ENCODE measurements at regions not wholly inside any gene's neighbourhood (a gene's known extent, or its start where the extent isn't known, plus 50 kb on each side); places are given as distances from the start of the nearest gene placed in this dataset.

DNA sequence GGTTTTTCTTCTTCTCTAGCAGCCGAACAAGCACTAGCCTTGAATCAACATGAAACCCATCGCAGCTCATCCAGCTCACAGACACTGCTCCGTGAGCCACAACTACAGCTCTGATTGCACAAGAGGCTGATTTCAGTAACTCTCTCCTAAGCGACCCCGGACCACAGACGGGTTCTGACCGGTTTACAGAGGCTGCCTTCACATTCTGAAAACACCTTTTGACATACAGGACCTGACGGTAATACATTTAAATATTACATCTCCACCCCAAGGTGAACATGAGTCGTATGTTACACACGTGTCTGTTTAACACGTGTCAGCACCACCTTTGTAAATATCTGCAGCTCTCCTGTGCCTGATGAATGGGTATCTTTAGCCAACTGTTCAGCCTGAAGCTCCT lies 120.7 kb downstream of the TMEM18 start:
- H3K9ac ChIP-seq (ENCODE audit: control insufficient read depth, insufficient read depth, low read length): no peak overlapping the region
- SMC1A ChIA-PET (ENCODE audit: uncharacterized antibody, unreplicated experiment): no interaction called here
- peaks cover 0 to 1% of the 10 kb centered on the region in 2 experiments; a peak in 1 of 4 replicates for H3K27me3 ChIP-seq (replicated peaks in 1 of 2; ENCODE audit: control insufficient read depth in 2 of 2, insufficient read depth in 2 of 2, low read length in 1 of 2)
- in situ Hi-C loops (cut with MboI) (no loop called here), intact Hi-C loops (cut with micrococcal nuclease; ENCODE audit: unreplicated experiment) (no loop called here)
- CTCF ChIA-PET: no interaction called here
- no TSS peak for BruUV-seq (replicated peaks)
- ATAC-seq (no peak), DNase-seq (ENCODE audit: low read depth, low spot score) (no peak), FAIRE-seq (no peak)
- no peak overlapping the region for H2AFZ ChIP-seq (ENCODE audit: control insufficient read depth, low read depth, low read length)
- 1% methylated on average over 11 of the region's 11 CpGs for WGBS (ENCODE audit: insufficient coverage, insufficient replicate concordance, low lambda C conversion rate, missing lambda C conversion rate)
- H3K27ac ChIP-seq (ENCODE audit: control insufficient read depth, insufficient read depth): no peak overlapping the region
- POLR2A ChIA-PET: no interaction called here
- TF ChIP-seq NR2F1 (conservative IDR thresholded peaks at IDR 0.05) (no peak), KAT2A (conservative IDR thresholded peaks at IDR 0.05; ENCODE audit: control insufficient read depth, low read depth, low read length) (no peak), SMARCA5 (IDR thresholded peaks at IDR 0.05) (no peak), JUNB (IDR thresholded peaks at IDR 0.05) (no peak), YBX1 (IDR thresholded peaks at IDR 0.05) (no peak), TAF1 (IDR thresholded peaks at IDR 0.05; ENCODE audit: borderline replicate concordance, low read depth, low read length) (no peak), FOXK2 (IDR thresholded peaks at IDR 0.05) (no peak), FOXM1 (IDR thresholded peaks at IDR 0.05; ENCODE audit: low read depth, low read length) (no peak), MYC (IDR thresholded peaks at IDR 0.05; ENCODE audit: insufficient read depth, insufficient read length, insufficient replicate concordance, low read length, severe bottlenecking) (no peak)
- TF ChIP-seq, protein P1, sequence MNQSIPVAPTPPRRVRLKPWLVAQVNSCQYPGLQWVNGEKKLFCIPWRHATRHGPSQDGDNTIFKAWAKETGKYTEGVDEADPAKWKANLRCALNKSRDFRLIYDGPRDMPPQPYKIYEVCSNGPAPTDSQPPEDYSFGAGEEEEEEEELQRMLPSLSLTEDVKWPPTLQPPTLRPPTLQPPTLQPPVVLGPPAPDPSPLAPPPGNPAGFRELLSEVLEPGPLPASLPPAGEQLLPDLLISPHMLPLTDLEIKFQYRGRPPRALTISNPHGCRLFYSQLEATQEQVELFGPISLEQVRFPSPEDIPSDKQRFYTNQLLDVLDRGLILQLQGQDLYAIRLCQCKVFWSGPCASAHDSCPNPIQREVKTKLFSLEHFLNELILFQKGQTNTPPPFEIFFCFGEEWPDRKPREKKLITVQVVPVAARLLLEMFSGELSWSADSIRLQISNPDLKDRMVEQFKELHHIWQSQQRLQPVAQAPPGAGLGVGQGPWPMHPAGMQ (IDR thresholded peaks at IDR 0.05; ENCODE audit: borderline replicate concordance): no peak
- TF ChIP-seq, protein P2, sequence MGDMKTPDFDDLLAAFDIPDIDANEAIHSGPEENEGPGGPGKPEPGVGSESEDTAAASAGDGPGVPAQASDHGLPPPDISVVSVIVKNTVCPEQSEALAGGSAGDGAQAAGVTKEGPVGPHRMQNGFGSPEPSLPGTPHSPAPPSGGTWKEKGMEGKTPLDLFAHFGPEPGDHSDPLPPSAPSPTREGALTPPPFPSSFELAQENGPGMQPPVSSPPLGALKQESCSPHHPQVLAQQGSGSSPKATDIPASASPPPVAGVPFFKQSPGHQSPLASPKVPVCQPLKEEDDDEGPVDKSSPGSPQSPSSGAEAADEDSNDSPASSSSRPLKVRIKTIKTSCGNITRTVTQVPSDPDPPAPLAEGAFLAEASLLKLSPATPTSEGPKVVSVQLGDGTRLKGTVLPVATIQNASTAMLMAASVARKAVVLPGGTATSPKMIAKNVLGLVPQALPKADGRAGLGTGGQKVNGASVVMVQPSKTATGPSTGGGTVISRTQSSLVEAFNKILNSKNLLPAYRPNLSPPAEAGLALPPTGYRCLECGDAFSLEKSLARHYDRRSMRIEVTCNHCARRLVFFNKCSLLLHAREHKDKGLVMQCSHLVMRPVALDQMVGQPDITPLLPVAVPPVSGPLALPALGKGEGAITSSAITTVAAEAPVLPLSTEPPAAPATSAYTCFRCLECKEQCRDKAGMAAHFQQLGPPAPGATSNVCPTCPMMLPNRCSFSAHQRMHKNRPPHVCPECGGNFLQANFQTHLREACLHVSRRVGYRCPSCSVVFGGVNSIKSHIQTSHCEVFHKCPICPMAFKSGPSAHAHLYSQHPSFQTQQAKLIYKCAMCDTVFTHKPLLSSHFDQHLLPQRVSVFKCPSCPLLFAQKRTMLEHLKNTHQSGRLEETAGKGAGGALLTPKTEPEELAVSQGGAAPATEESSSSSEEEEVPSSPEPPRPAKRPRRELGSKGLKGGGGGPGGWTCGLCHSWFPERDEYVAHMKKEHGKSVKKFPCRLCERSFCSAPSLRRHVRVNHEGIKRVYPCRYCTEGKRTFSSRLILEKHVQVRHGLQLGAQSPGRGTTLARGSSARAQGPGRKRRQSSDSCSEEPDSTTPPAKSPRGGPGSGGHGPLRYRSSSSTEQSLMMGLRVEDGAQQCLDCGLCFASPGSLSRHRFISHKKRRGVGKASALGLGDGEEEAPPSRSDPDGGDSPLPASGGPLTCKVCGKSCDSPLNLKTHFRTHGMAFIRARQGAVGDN (IDR thresholded peaks at IDR 0.05): no peak
- no peak overlapping the region for H3K4me3 ChIP-seq
- no peak overlapping the region for H3K4me2 ChIP-seq (ENCODE audit: control insufficient read depth, insufficient read depth)
- no peaks in the 10 kb centered on the region for H3K79me2 ChIP-seq (ENCODE audit: control insufficient read depth, insufficient read depth, low read length)
- H3K4me1 ChIP-seq (ENCODE audit: control insufficient read depth, insufficient read depth, low read length): no peaks in the 10 kb centered on the region
- no peaks in the 10 kb centered on the region for H3K9me3 ChIP-seq (replicated peaks; ENCODE audit: control insufficient read depth, insufficient read depth, low read length)
- RAD21 ChIA-PET (ENCODE audit: unreplicated experiment): no interaction called here
- H3K36me3 ChIP-seq (ENCODE audit: control insufficient read depth in 2 of 2, insufficient read depth in 2 of 2, low read length in 1 of 2): no peaks in the 10 kb centered on the region
- H4K20me1 ChIP-seq (ENCODE audit: control insufficient read depth, insufficient read depth): no peaks in the 10 kb centered on the region

Data from GM12878 (cell line).